GM12878 (cell line): ENCODE measurements at regions not wholly inside any gene's neighbourhood (a gene's known extent, or its start where the extent isn't known, plus 50 kb on each side); places are given as distances from the start of the nearest gene placed in this dataset.

Source experiments
- ATAC-seq: fragments of 200-7000 bp; cut with Tn5 transposase; 3 replicates; pipeline ENCODE4 v1.9.1; 2020; ENCODE audit warnings: mild to moderate bottlenecking, moderate library complexity
- BruUV-seq: library from RNA; stranded (reverse); fragments of 400-500 nt; replicated peaks from 2 replicates; lab custom pipeline; 2021; lab: Mats Ljungman, UMichigan
- CTCF ChIA-PET: fragments of 300-600 bp; sonication (Branson Sonifier 250); formaldehyde crosslinking; extraction: SDS; loops from one replicate; lab custom pipeline; 2021; ENCODE audit warnings: inconsistent platforms; lab: Yijun Ruan, JAX
- POLR2A ChIA-PET: fragments of 350-600 bp; formaldehyde crosslinking; extraction: SDS; loops from one replicate; lab custom pipeline; 2021; ENCODE audit warnings: inconsistent platforms; lab: Charles Lee
- RAD21 ChIA-PET: fragments of 300-600 bp; sonication (Branson Sonifier 250); formaldehyde crosslinking; loops from one replicate; lab custom pipeline; 2023; ENCODE audit warnings: antibody characterized with exemption; ENCODE audit not compliant: unreplicated experiment; lab: Charles Lee
- SMC1A ChIA-PET: fragments of 300-600 bp; sonication (Branson Sonifier 250); formaldehyde crosslinking; loops from one replicate; lab custom pipeline; 2023; ENCODE audit not compliant: unreplicated experiment, uncharacterized antibody; lab: Charles Lee
- DNase-seq: peaks from one replicate; pipeline ENCODE4 v3.0.0-alpha.2; 2011; ENCODE audit warnings: low read depth, low spot score
- FAIRE-seq: peaks from 3 replicates; lab custom pipeline; 2011; peaks lifted over from hg19 to GRCh38; lab: Jason Lieb, UNC
- H2AFZ ChIP-seq: 2 replicates; pipeline ENCODE4 v1.6.0; 2011; ENCODE audit warnings: low read depth, low read length, control low read depth; ENCODE audit not compliant: control insufficient read depth
- H3K27ac ChIP-seq: 2 replicates; pipeline ENCODE4 v1.5.1; 2011; ENCODE audit warnings: control low read depth; ENCODE audit not compliant: control insufficient read depth, insufficient read depth
- H3K27me3 ChIP-seq, 2 experiments: replicated peaks in 1 of 2; 2 replicates each; pipeline versions ENCODE4 v1.6.0 to v1.6.1; 2011; ENCODE audit warnings: low read length in 1 of 2; ENCODE audit not compliant: control insufficient read depth in 2 of 2, insufficient read depth in 2 of 2
- H3K36me3 ChIP-seq, 2 experiments: 2 replicates each; pipeline ENCODE4 v1.5.1; 2011; ENCODE audit warnings: low read length in 1 of 2; ENCODE audit not compliant: control insufficient read depth in 2 of 2, insufficient read depth in 2 of 2
- H3K4me1 ChIP-seq: 2 replicates; pipeline ENCODE4 v1.6.1; 2011; ENCODE audit warnings: mild to moderate bottlenecking, low read length, moderate library complexity, mixed read lengths; ENCODE audit not compliant: control insufficient read depth, insufficient read depth
- H3K4me2 ChIP-seq: 2 replicates; pipeline ENCODE4 v1.6.0; 2011; ENCODE audit warnings: control low read depth; ENCODE audit not compliant: control insufficient read depth, insufficient read depth
- H3K4me3 ChIP-seq: fragments of 200-600 bp; sonication (generic); 2 replicates; pipeline ENCODE4 v1.5.1; 2016
- H3K79me2 ChIP-seq: 2 replicates; pipeline ENCODE4 v1.6.0; 2011; ENCODE audit warnings: low read length; ENCODE audit not compliant: control insufficient read depth, insufficient read depth
- H3K9ac ChIP-seq: 2 replicates; pipeline ENCODE4 v1.8.0; 2011; ENCODE audit warnings: low read length, control low read depth, mixed read lengths; ENCODE audit not compliant: control insufficient read depth, insufficient read depth
- H3K9me3 ChIP-seq: replicated peaks from 3 replicates; pipeline ENCODE4 v1.5.1; 2011; ENCODE audit warnings: mild to moderate bottlenecking, low read length; ENCODE audit not compliant: control insufficient read depth, insufficient read depth
- H4K20me1 ChIP-seq: 2 replicates; pipeline ENCODE4 v1.6.0; 2011; ENCODE audit not compliant: control insufficient read depth, insufficient read depth
- ATF7 ChIP-seq: fragments of 450-650 bp; IDR thresholded peaks from 2 replicates; pipeline ENCODE4 v1.6.1; 2016; ENCODE audit warnings: low read depth, mild to moderate bottlenecking
- CBFB ChIP-seq: IDR thresholded peaks from 2 replicates; pipeline ENCODE4 v1.6.1; 2016; ENCODE audit warnings: antibody characterized with exemption, low read depth
- CREM ChIP-seq: IDR thresholded peaks from 2 replicates; pipeline ENCODE4 v1.6.1; 2014; ENCODE audit warnings: antibody characterized with exemption, low read depth
- KAT2A ChIP-seq: conservative IDR thresholded peaks from 2 replicates; pipeline ENCODE4 v1.6.1; 2011; ENCODE audit warnings: low read depth, low read length; ENCODE audit not compliant: control insufficient read depth
- MXI1 ChIP-seq: fragments of 150-350 bp; IDR thresholded peaks from 2 replicates; pipeline ENCODE4 v1.6.1; 2011; ENCODE audit warnings: low read depth, mild to moderate bottlenecking, inconsistent platforms, low read length, improper control_type of control experiment
- NR2F1 ChIP-seq: fragments of 450-650 bp; conservative IDR thresholded peaks from 2 replicates; pipeline ENCODE4 v1.6.1; 2017; ENCODE audit warnings: mild to moderate bottlenecking
- RAD21 ChIP-seq: IDR thresholded peaks from 2 replicates; pipeline ENCODE4 v1.6.1; 2011; ENCODE audit warnings: mild to moderate bottlenecking, low read depth, low read length, moderate library complexity; ENCODE audit not compliant: insufficient read depth
- TAF1 ChIP-seq: IDR thresholded peaks from 2 replicates; pipeline ENCODE4 v1.6.1; 2011; ENCODE audit warnings: mild to moderate bottlenecking, low read depth, low read length, borderline replicate concordance
- TBL1XR1 ChIP-seq: IDR thresholded peaks from 2 replicates; pipeline ENCODE4 v1.6.1; 2012; ENCODE audit warnings: low read depth, low read length, improper control_type of control experiment
- ZNF207 ChIP-seq: fragments of 450-650 bp; IDR thresholded peaks from 2 replicates; pipeline ENCODE4 v1.6.1; 2014; ENCODE audit warnings: antibody characterized with exemption, mild to moderate bottlenecking, borderline replicate concordance
- ZNF592 ChIP-seq: fragments of 450-650 bp; IDR thresholded peaks from 2 replicates; pipeline ENCODE4 v1.6.1; 2017; ENCODE audit warnings: mild to moderate bottlenecking, moderate library complexity
- ZZZ3 ChIP-seq: IDR thresholded peaks from 2 replicates; pipeline ENCODE4 v1.6.1; 2011; ENCODE audit warnings: low read depth; ENCODE audit not compliant: control insufficient read depth, insufficient read length
- in situ Hi-C: fragments of 300-500 bp; cut with MboI; formaldehyde crosslinking; loops from 9 replicates; pipeline ENCODE4 v1.14.3; 2018; ENCODE audit warnings: mixed read lengths
- intact Hi-C: fragments of 100-400 bp; cut with micrococcal nuclease; formaldehyde crosslinking; loops from one replicate; pipeline ENCODE4 v1.14.2; 2022; ENCODE audit not compliant: unreplicated experiment
- TF ChIP-seq, protein P1 (sequence below): fragments of 450-650 bp; formaldehyde crosslinking; IDR thresholded peaks from 2 replicates; pipeline ENCODE4 v1.4.0; 2022; ENCODE audit warnings: mild to moderate bottlenecking, moderate library complexity
- TF ChIP-seq, protein P2 (sequence below): fragments of 450-650 bp; formaldehyde crosslinking; IDR thresholded peaks from 2 replicates; pipeline ENCODE4 v1.5.0; 2022; ENCODE audit warnings: mild to moderate bottlenecking, missing genetic modification characterization
- TF ChIP-seq, protein P3 (sequence below): IDR thresholded peaks from 2 replicates; pipeline ENCODE4 v1.6.1; 2011; ENCODE audit warnings: low read depth, low read length, improper control_type of control experiment, borderline replicate concordance

- ChIA-PET CTCF (no interaction called here), POLR2A (no interaction called here), RAD21 (no interaction called here), SMC1A (no interaction called here)
- H3K4me2 ChIP-seq, result no peak overlapping the region
- intact Hi-C loops, result no loop called here
- H3K27me3 ChIP-seq, result no peaks in the 10 kb centered on the region
- no peak for ATAC-seq
- BruUV-seq, result no TSS peak
- no peak overlapping the region for H3K27ac ChIP-seq
- no peaks in the 10 kb centered on the region for H4K20me1 ChIP-seq
- no peaks in the 10 kb centered on the region for H3K4me1 ChIP-seq
- DNase-seq, result no peak
- FAIRE-seq, result no peak
- in situ Hi-C loops, result no loop called here
- H3K4me3 ChIP-seq, result no peak overlapping the region
- H3K79me2 ChIP-seq, result no peaks in the 10 kb centered on the region
- H3K9me3 ChIP-seq, result no peaks in the 10 kb centered on the region; the same call in 1 of the 3 replicates
- H3K9ac ChIP-seq, result no peak overlapping the region
- no peaks in the 10 kb centered on the region for H3K36me3 ChIP-seq
- H2AFZ ChIP-seq, result no peak overlapping the region
- TF ChIP-seq, protein P1, sequence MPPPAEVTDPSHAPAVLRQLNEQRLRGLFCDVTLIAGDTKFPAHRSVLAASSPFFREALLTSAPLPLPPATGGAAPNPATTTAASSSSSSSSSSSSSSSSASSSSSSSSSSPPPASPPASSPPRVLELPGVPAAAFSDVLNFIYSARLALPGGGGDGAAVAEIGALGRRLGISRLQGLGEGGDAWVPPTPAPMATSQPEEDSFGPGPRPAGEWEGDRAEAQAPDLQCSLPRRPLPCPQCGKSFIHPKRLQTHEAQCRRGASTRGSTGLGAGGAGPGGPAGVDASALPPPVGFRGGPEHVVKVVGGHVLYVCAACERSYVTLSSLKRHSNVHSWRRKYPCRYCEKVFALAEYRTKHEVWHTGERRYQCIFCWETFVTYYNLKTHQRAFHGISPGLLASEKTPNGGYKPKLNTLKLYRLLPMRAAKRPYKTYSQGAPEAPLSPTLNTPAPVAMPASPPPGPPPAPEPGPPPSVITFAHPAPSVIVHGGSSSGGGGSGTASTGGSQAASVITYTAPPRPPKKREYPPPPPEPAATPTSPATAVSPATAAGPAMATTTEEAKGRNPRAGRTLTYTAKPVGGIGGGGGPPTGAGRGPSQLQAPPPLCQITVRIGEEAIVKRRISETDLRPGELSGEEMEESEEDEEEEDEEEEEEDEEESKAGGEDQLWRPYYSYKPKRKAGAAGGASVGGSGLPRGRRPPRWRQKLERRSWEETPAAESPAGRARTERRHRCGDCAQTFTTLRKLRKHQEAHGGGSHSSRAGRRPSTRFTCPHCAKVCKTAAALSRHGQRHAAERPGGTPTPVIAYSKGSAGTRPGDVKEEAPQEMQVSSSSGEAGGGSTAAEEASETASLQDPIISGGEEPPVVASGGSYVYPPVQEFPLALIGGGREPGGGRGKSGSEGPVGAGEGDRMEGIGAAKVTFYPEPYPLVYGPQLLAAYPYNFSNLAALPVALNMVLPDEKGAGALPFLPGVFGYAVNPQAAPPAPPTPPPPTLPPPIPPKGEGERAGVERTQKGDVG (CRISPR knock-in tag), result no peak
- TF ChIP-seq TBL1XR1 (no peak), KAT2A (no peak), CREM (no peak), ZNF207 (no peak), NR2F1 (no peak), TAF1 (no peak), MXI1 (no peak), ATF7 (no peak), RAD21 (no peak), CBFB (no peak), ZZZ3 (no peak), ZNF592 (no peak)
- TF ChIP-seq, protein P2, sequence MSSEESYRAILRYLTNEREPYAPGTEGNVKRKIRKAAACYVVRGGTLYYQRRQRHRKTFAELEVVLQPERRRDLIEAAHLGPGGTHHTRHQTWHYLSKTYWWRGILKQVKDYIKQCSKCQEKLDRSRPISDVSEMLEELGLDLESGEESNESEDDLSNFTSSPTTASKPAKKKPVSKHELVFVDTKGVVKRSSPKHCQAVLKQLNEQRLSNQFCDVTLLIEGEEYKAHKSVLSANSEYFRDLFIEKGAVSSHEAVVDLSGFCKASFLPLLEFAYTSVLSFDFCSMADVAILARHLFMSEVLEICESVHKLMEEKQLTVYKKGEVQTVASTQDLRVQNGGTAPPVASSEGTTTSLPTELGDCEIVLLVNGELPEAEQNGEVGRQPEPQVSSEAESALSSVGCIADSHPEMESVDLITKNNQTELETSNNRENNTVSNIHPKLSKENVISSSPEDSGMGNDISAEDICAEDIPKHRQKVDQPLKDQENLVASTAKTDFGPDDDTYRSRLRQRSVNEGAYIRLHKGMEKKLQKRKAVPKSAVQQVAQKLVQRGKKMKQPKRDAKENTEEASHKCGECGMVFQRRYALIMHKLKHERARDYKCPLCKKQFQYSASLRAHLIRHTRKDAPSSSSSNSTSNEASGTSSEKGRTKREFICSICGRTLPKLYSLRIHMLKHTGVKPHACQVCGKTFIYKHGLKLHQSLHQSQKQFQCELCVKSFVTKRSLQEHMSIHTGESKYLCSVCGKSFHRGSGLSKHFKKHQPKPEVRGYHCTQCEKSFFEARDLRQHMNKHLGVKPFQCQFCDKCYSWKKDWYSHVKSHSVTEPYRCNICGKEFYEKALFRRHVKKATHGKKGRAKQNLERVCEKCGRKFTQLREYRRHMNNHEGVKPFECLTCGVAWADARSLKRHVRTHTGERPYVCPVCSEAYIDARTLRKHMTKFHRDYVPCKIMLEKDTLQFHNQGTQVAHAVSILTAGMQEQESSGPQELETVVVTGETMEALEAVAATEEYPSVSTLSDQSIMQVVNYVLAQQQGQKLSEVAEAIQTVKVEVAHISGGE (CRISPR knock-in tag), result no peak
- TF ChIP-seq, protein P3, sequence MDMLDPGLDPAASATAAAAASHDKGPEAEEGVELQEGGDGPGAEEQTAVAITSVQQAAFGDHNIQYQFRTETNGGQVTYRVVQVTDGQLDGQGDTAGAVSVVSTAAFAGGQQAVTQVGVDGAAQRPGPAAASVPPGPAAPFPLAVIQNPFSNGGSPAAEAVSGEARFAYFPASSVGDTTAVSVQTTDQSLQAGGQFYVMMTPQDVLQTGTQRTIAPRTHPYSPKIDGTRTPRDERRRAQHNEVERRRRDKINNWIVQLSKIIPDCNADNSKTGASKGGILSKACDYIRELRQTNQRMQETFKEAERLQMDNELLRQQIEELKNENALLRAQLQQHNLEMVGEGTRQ, result no peak
Measured at GRCh38 chr10:78613132-78613531, 455.6 kb upstream of the ZMIZ1 start.
